SK-N-SH treated with all-trans-retinoic acid at 6 μM for 48 hours (cell line): ENCODE measurements at regions not wholly inside any gene's neighbourhood (a gene's known extent, or its start where the extent isn't known, plus 50 kb on each side); places are given as distances from the start of the nearest gene placed in this dataset.

Experiments used
- ARNTL ChIP-seq: fragments of 450-650 bp; formaldehyde crosslinking; IDR thresholded peaks from 2 replicates; pipeline ENCODE4 v1.5.0; 2020; ENCODE audit warnings: low read depth, mild to moderate bottlenecking, moderate library complexity, borderline replicate concordance
- BACH2 ChIP-seq: fragments of 250-450 bp; sonication (Bioruptor Pico); IDR thresholded peaks from 2 replicates; pipeline ENCODE4 v1.9.0; 2021; ENCODE audit warnings: mild to moderate bottlenecking, borderline replicate concordance
- OSR1 ChIP-seq: fragments of 250-450 bp; sonication (Bioruptor Pico); IDR thresholded peaks from 2 replicates; pipeline ENCODE4 v1.8.0; 2022; ENCODE audit warnings: moderate library complexity, mild to moderate bottlenecking, inconsistent platforms
- TOX ChIP-seq: fragments of 250-450 bp; sonication (Bioruptor Pico); IDR thresholded peaks from 2 replicates; pipeline ENCODE4 v1.8.0; 2021; ENCODE audit warnings: mild to moderate bottlenecking, moderate library complexity, borderline replicate concordance
- TSHZ2 ChIP-seq: fragments of 250-450 bp; sonication (Bioruptor Pico); IDR thresholded peaks from 2 replicates; pipeline ENCODE4 v1.5.0; 2020; ENCODE audit warnings: mild to moderate bottlenecking, moderate library complexity
- ZFP30 ChIP-seq: fragments of 450-650 bp; formaldehyde crosslinking; IDR thresholded peaks from 2 replicates; pipeline ENCODE4 v1.5.0; 2022; ENCODE audit warnings: mild to moderate bottlenecking, moderate library complexity

- TF ChIP-seq TOX (CRISPR knock-in tag): peak; percentile 74; the same call in 1 of the 2 replicates
- TF ChIP-seq ARNTL (CRISPR knock-in tag): no peak
- no peak for TF ChIP-seq ZFP30 (CRISPR knock-in tag)
- TF ChIP-seq BACH2 (CRISPR knock-in tag): no peak
- TF ChIP-seq TSHZ2 (CRISPR knock-in tag): no peak
- TF ChIP-seq OSR1 (CRISPR knock-in tag): no peak
These were observed 180.8 kb upstream of the GAS1 start for GRCh38 chr9:87127978-87128614.
